Endothelial cell of umbilical vein (primary cell): ENCODE measurements at regions not wholly inside any gene's neighbourhood (a gene's known extent, or its start where the extent isn't known, plus 50 kb on each side); places are given as distances from the start of the nearest gene placed in this dataset.

Source experiments
- CTCF ChIP-seq, 2 donors: IDR thresholded peaks; 1 replicate in 1 of 2; 2 replicates in 1 of 2; pipeline ENCODE4 v1.5.1; 2011; ENCODE audit warnings: low read length in 2 of 2, mild to moderate bottlenecking in 2 of 2, moderate library complexity in 2 of 2, control low read depth in 1 of 2, inconsistent platforms in 1 of 2, low read depth in 1 of 2; ENCODE audit not compliant: insufficient read depth in 1 of 2; ENCODE audit errors: extremely low read depth in 1 of 2
- FOS ChIP-seq: IDR thresholded peaks from 2 replicates; pipeline ENCODE4 v1.6.1; 2011; ENCODE audit warnings: mild to moderate bottlenecking, low read length, moderate library complexity, borderline replicate concordance; ENCODE audit not compliant: insufficient read depth
- GATA2 ChIP-seq: IDR thresholded peaks from 2 replicates; pipeline ENCODE4 v1.7.0; 2011; ENCODE audit warnings: low read depth, mild to moderate bottlenecking, moderate library complexity, mixed read lengths, low read length; ENCODE audit not compliant: insufficient read length, insufficient read depth
- POLR2A ChIP-seq: IDR thresholded peaks from 2 replicates; pipeline ENCODE4 v1.6.1; 2012; ENCODE audit warnings: low read depth, mild to moderate bottlenecking, control low read depth, low read length
- POLR2AphosphoS5 ChIP-seq: IDR thresholded peaks from 2 replicates; pipeline ENCODE4 v1.6.1; 2012; ENCODE audit warnings: low read depth, mild to moderate bottlenecking, control low read depth, low read length, moderate library complexity; ENCODE audit not compliant: insufficient read depth

GRCh38 chr13:100798739-100799361, 124.3 kb upstream of the TMTC4 start:
- TF ChIP-seq CTCF (IDR thresholded peaks at IDR 0.05; ENCODE audit: extremely low read depth in 1 of 2, insufficient read depth in 1 of 2, low read depth in 1 of 2, low read length in 2 of 2), result no peak
- TF ChIP-seq POLR2A, result no peak
- TF ChIP-seq POLR2AphosphoS5, result no peak
- TF ChIP-seq FOS, result no peak
- no peak for TF ChIP-seq GATA2
